Astrocyte (in vitro differentiated cells and primary cell): ENCODE measurements at regions not wholly inside any gene's neighbourhood (a gene's known extent, or its start where the extent isn't known, plus 50 kb on each side); places are given as distances from the start of the nearest gene placed in this dataset.
A peak's percentile ranks its signal among the peaks of the same experiment; 100 is the strongest.

Experiments
- DNase-seq: peaks from one replicate; pipeline ENCODE4 v3.0.0-alpha.2; 2010; ENCODE audit warnings: low read depth
- FAIRE-seq: peaks from 2 replicates; lab custom pipeline; 2011; peaks lifted over from hg19 to GRCh38; lab: Jason Lieb, UNC
- H2AFZ ChIP-seq: 2 replicates; pipeline ENCODE4 v1.6.0; 2012; ENCODE audit warnings: low read depth, low read length, inconsistent platforms
- H3K27ac ChIP-seq: 2 replicates; pipeline ENCODE4 v1.5.1; 2011; ENCODE audit warnings: low read depth, low read length, inconsistent platforms
- H3K27me3 ChIP-seq: 2 replicates; pipeline ENCODE4 v1.6.0; 2011; ENCODE audit warnings: low read length, inconsistent platforms; ENCODE audit not compliant: insufficient read depth
- H3K36me3 ChIP-seq: 2 replicates; pipeline ENCODE4 v1.5.1; 2011; ENCODE audit warnings: low read length, inconsistent platforms; ENCODE audit not compliant: insufficient read depth
- H3K4me1 ChIP-seq: 2 replicates; pipeline ENCODE4 v1.5.1; 2011; ENCODE audit warnings: low read length, inconsistent platforms; ENCODE audit not compliant: insufficient read depth
- H3K4me2 ChIP-seq: 2 replicates; pipeline ENCODE4 v1.6.0; 2012; ENCODE audit warnings: low read length, inconsistent platforms
- H3K4me3 ChIP-seq: 2 replicates; pipeline ENCODE4 v1.5.1; 2011; ENCODE audit warnings: low read depth, mild to moderate bottlenecking, low read length, inconsistent platforms; ENCODE audit not compliant: insufficient read depth
- H3K79me2 ChIP-seq: 2 replicates; pipeline ENCODE4 v1.6.0; 2012; ENCODE audit warnings: mild to moderate bottlenecking, low read length, inconsistent platforms; ENCODE audit not compliant: insufficient read depth
- H3K9ac ChIP-seq: 2 replicates; pipeline ENCODE4 v1.6.0; 2012; ENCODE audit warnings: mild to moderate bottlenecking, low read length, inconsistent platforms
- H3K9me3 ChIP-seq: 2 replicates; pipeline ENCODE4 v1.5.1; 2012; ENCODE audit warnings: low read depth, mild to moderate bottlenecking, low read length, inconsistent platforms; ENCODE audit not compliant: insufficient read depth
- H4K20me1 ChIP-seq: 2 replicates; pipeline ENCODE4 v1.6.0; 2012; ENCODE audit warnings: low read length, inconsistent platforms; ENCODE audit not compliant: insufficient read depth
- H3K27ac Mint-ChIP-seq: one replicate; pipeline ENCODE4 v1.8.0; 2021; ENCODE audit warnings: mild to moderate bottlenecking, mixed read lengths; ENCODE audit not compliant: unreplicated experiment
- H3K27me3 Mint-ChIP-seq: one replicate; pipeline ENCODE4 v1.8.0; 2021; ENCODE audit warnings: low read depth, mixed read lengths; ENCODE audit not compliant: unreplicated experiment
- H3K36me3 Mint-ChIP-seq: one replicate; pipeline ENCODE4 v1.8.0; 2021; ENCODE audit warnings: low read depth, mixed read lengths; ENCODE audit not compliant: unreplicated experiment
- H3K4me1 Mint-ChIP-seq: one replicate; pipeline ENCODE4 v1.8.0; 2021; ENCODE audit warnings: low read depth, mixed read lengths; ENCODE audit not compliant: unreplicated experiment
- H3K4me3 Mint-ChIP-seq: one replicate; pipeline ENCODE4 v1.8.0; 2021; ENCODE audit warnings: mild to moderate bottlenecking, moderate library complexity, mixed read lengths; ENCODE audit not compliant: unreplicated experiment
- H3K9me3 Mint-ChIP-seq: one replicate; pipeline ENCODE4 v1.8.0; 2021; ENCODE audit warnings: mild to moderate bottlenecking, mixed read lengths; ENCODE audit not compliant: unreplicated experiment
- CTCF ChIP-seq: IDR thresholded peaks from 2 replicates; pipeline ENCODE4 v1.5.1; 2011; ENCODE audit warnings: low read depth, mild to moderate bottlenecking, inconsistent platforms, low read length, moderate library complexity; ENCODE audit not compliant: insufficient read depth
- EZH2 ChIP-seq: IDR thresholded peaks from 2 replicates; pipeline ENCODE4 v1.6.1; 2012; ENCODE audit warnings: mild to moderate bottlenecking, low read length, inconsistent platforms; ENCODE audit not compliant: insufficient read depth

GRCh38 chr2:16522031-16522831, 143.4 kb downstream of the CYRIA start:
- Mint-ChIP-seq H3K36me3 (no peaks in the 10 kb centered on the region), H3K9me3 (peaks cover 2% of the 10 kb centered on the region), H3K27ac (no peak overlapping the region), H3K4me3 (no peak overlapping the region), H3K4me1 (peaks cover 3% of the 10 kb centered on the region), H3K27me3 (peaks cover 31% of the 10 kb centered on the region)
- Histone ChIP-seq H3K4me3 (no peak overlapping the region), H4K20me1 (no peaks in the 10 kb centered on the region), H3K4me1 (peaks cover 10% of the 10 kb centered on the region), H3K9ac (no peak overlapping the region), H3K27me3 (peaks cover 2% of the 10 kb centered on the region), H3K36me3 (no peaks in the 10 kb centered on the region), H2AFZ (peak overlapping the region; percentile 22), H3K9me3 (no peaks in the 10 kb centered on the region), H3K27ac (no peak overlapping the region), H3K79me2 (no peaks in the 10 kb centered on the region), H3K4me2 (peak overlapping the region; percentile 63)
- TF ChIP-seq EZH2 (no peak), CTCF (no peak)
- peak; percentile 19 for DNase-seq
- FAIRE-seq = no peak

- no peak for FAIRE-seq
- Histone ChIP-seq H3K4me3 (no peak overlapping the region), H4K20me1 (no peaks in the 10 kb centered on the region), H3K27ac (no peak overlapping the region), H3K36me3 (no peaks in the 10 kb centered on the region), H3K27me3 (peaks cover 2% of the 10 kb centered on the region), H2AFZ (no peak overlapping the region), H3K79me2 (no peaks in the 10 kb centered on the region), H3K9me3 (no peaks in the 10 kb centered on the region), H3K4me1 (peaks cover 10% of the 10 kb centered on the region), H3K9ac (no peak overlapping the region), H3K4me2 (no peak overlapping the region)
- Mint-ChIP-seq H3K27ac (no peak overlapping the region), H3K9me3 (peaks cover 2% of the 10 kb centered on the region), H3K27me3 (peaks cover 40% of the 10 kb centered on the region), H3K4me3 (no peak overlapping the region), H3K4me1 (peaks cover 3% of the 10 kb centered on the region), H3K36me3 (no peaks in the 10 kb centered on the region)
- TF ChIP-seq CTCF (no peak), EZH2 (no peak)
- no peak for DNase-seq
Measured at GRCh38 chr2:16520891-16521290, 144.7 kb downstream of the CYRIA start.

GRCh38 chr2:16515696-16516095, 149.9 kb downstream of the CYRIA start:
- Mint-ChIP-seq H3K36me3 (no peaks in the 10 kb centered on the region), H3K27me3 (peaks cover 52% of the 10 kb centered on the region), H3K27ac (no peak overlapping the region), H3K9me3 (peaks cover 2% of the 10 kb centered on the region), H3K4me1 (no peaks in the 10 kb centered on the region), H3K4me3 (no peak overlapping the region)
- no peaks in the 10 kb centered on the region for H4K20me1 ChIP-seq
- H3K4me1 ChIP-seq = no peaks in the 10 kb centered on the region
- no peak overlapping the region for H3K27ac ChIP-seq
- no peak overlapping the region for H2AFZ ChIP-seq
- H3K79me2 ChIP-seq = no peaks in the 10 kb centered on the region
- no peak for DNase-seq
- H3K9ac ChIP-seq = no peak overlapping the region
- no peak overlapping the region for H3K4me3 ChIP-seq
- H3K9me3 ChIP-seq = no peaks in the 10 kb centered on the region
- H3K36me3 ChIP-seq = no peaks in the 10 kb centered on the region
- H3K4me2 ChIP-seq = no peak overlapping the region
- FAIRE-seq = no peak
- no peak for TF ChIP-seq CTCF
- TF ChIP-seq EZH2 = no peak
- H3K27me3 ChIP-seq = peaks cover 2% of the 10 kb centered on the region
